Thoracic aorta (tissue), 2 donors: ENCODE measurements at regions not wholly inside any gene's neighbourhood (a gene's known extent, or its start where the extent isn't known, plus 50 kb on each side); places are given as distances from the start of the nearest gene placed in this dataset.

Source experiments
- ATAC-seq: fragments of 150-250 bp; one replicate; pipeline ENCODE4 v1.8.0; 2017; ENCODE audit warnings: low read depth; ENCODE audit not compliant: insufficient number of reproducible peaks, low FRiP score
- DNase-seq: peaks from one replicate; pipeline ENCODE4 v3.0.0-alpha.2; 2020; ENCODE audit warnings: low spot score
- H3K27ac ChIP-seq, 2 donors: fragments of 200-600 bp; sonication (generic); 1 replicate in 1 of 2; 2 replicates in 1 of 2; pipeline ENCODE4 v1.5.1; 2016; ENCODE audit warnings: mild to moderate bottlenecking in 2 of 2, moderate library complexity in 2 of 2
- H3K27me3 ChIP-seq: fragments of 200-600 bp; sonication (generic); replicated peaks from 2 replicates; pipeline ENCODE4 v1.6.0; 2016; ENCODE audit warnings: mild to moderate bottlenecking; ENCODE audit not compliant: insufficient read depth
- H3K36me3 ChIP-seq: fragments of 200-600 bp; sonication (generic); one replicate; pipeline ENCODE4 v1.5.1; 2016
- H3K4me1 ChIP-seq, 2 donors: fragments of 200-600 bp; sonication (generic); 1 replicate in 1 of 2; 2 replicates in 1 of 2; pipeline versions ENCODE4 v1.5.1 to v1.6.0; 2016; ENCODE audit warnings: low read depth in 2 of 2, mild to moderate bottlenecking in 1 of 2; ENCODE audit not compliant: control insufficient read depth in 1 of 2
- H3K4me3 ChIP-seq: fragments of 200-600 bp; sonication (generic); 2 replicates; pipeline ENCODE4 v1.5.1; 2016; ENCODE audit warnings: mild to moderate bottlenecking
- H3K9me3 ChIP-seq: fragments of 200-600 bp; sonication (generic); 2 replicates; pipeline ENCODE4 v1.5.1; 2016
- TF ChIP-seq, protein P1 (sequence below): fragments of 200-600 bp; sonication (generic); IDR thresholded peaks from one replicate; pipeline ENCODE4 v1.5.1; 2019; ENCODE audit warnings: antibody characterized with exemption

GRCh38 chrX:20347481-20347880, 80.8 kb upstream of the RPS6KA3 start:
- no peak overlapping the region for H3K4me3 ChIP-seq
- no peak overlapping the region for H3K27ac ChIP-seq
- TF ChIP-seq, protein P1, sequence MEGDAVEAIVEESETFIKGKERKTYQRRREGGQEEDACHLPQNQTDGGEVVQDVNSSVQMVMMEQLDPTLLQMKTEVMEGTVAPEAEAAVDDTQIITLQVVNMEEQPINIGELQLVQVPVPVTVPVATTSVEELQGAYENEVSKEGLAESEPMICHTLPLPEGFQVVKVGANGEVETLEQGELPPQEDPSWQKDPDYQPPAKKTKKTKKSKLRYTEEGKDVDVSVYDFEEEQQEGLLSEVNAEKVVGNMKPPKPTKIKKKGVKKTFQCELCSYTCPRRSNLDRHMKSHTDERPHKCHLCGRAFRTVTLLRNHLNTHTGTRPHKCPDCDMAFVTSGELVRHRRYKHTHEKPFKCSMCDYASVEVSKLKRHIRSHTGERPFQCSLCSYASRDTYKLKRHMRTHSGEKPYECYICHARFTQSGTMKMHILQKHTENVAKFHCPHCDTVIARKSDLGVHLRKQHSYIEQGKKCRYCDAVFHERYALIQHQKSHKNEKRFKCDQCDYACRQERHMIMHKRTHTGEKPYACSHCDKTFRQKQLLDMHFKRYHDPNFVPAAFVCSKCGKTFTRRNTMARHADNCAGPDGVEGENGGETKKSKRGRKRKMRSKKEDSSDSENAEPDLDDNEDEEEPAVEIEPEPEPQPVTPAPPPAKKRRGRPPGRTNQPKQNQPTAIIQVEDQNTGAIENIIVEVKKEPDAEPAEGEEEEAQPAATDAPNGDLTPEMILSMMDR = no peak
- no peaks in the 10 kb centered on the region for H3K4me1 ChIP-seq
- no peaks in the 10 kb centered on the region for H3K36me3 ChIP-seq
- no peak for DNase-seq
- H3K9me3 ChIP-seq = no peaks in the 10 kb centered on the region
- no peak for ATAC-seq
- H3K27me3 ChIP-seq = no peaks in the 10 kb centered on the region

DNA sequence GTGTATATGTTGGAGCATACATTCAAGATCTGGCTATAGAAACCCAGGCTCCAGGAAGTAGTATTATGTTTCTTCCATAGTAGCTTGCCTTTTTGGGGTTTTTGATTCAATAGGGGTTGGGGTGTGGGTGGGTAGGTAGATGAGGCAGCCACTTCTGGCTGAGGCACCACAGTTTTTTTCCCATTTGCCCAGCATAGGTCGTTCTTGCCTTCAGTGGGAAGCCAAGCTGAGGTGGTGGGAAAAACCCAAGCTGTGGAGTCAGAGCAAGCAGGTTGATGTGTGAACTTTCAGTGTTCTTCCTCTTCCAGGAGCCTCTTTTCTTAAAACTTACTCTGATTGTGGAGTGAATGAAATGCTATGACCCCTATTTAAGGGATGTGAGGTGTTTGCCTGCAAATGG, 67.0 kb upstream of the RPS6KA3 start:
- no peaks in the 10 kb centered on the region for H3K4me1 ChIP-seq
- no peak overlapping the region for H3K4me3 ChIP-seq
- no peak for DNase-seq
- ATAC-seq = no peak
- no peak overlapping the region for H3K27ac ChIP-seq
- H3K36me3 ChIP-seq = no peaks in the 10 kb centered on the region
- H3K27me3 ChIP-seq = no peaks in the 10 kb centered on the region
- TF ChIP-seq, protein P1 = no peak
- no peaks in the 10 kb centered on the region for H3K9me3 ChIP-seq

DNA sequence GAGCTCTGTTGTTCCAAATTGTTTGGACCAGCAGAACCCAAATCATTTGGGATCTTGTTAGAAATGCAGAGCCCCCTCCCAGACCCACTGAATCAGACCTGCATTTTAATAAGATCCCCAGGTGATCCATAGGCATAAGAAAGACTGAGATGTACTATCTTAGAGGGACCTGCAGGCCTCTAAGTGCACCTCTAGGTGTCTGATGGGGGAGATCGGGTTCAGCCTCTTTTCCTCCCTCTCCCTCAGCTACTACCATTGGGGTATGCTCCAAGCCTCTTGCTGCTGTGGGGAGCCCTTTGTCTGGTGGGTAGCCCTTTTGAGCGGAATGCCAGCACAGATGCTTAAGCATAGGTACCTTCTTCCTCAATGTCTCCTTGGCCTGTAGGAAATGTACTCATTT, 63.8 kb upstream of the RPS6KA3 start:
- H3K4me3 ChIP-seq = no peak overlapping the region
- ATAC-seq = no peak
- no peaks in the 10 kb centered on the region for H3K27me3 ChIP-seq
- H3K27ac ChIP-seq = no peak overlapping the region
- H3K4me1 ChIP-seq = no peaks in the 10 kb centered on the region
- TF ChIP-seq, protein P1 = no peak
- H3K36me3 ChIP-seq = no peaks in the 10 kb centered on the region
- H3K9me3 ChIP-seq = no peaks in the 10 kb centered on the region
- DNase-seq = no peak

DNA sequence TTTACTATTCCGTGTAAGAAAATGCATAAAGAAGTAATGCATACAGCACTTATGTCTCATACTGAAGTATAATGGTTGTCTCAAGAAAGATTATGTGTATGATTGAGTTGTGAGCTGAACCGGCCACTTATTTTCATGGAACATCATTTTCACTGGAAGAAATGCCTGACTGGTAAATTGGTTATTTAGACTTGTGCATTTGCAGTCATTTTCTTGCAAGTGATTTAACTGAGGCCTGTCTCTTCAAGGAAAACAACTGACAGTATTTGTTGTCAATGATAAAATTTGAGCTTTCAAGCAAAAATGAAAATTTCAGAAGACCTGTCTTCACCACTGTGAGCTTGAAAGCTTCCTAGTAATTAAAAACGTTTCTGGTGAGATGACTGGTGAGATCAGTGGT, 62.7 kb upstream of the RPS6KA3 start:
- H3K4me1 ChIP-seq = no peaks in the 10 kb centered on the region
- no peaks in the 10 kb centered on the region for H3K27me3 ChIP-seq
- DNase-seq (no peak), ATAC-seq (no peak)
- H3K4me3 ChIP-seq = no peak overlapping the region
- H3K9me3 ChIP-seq = no peaks in the 10 kb centered on the region
- no peak overlapping the region for H3K27ac ChIP-seq
- TF ChIP-seq, protein P1 = no peak
- H3K36me3 ChIP-seq = no peaks in the 10 kb centered on the region

- DNase-seq = no peak
- Histone ChIP-seq H3K36me3 (no peaks in the 10 kb centered on the region), H3K27me3 (no peaks in the 10 kb centered on the region), H3K4me3 (no peak overlapping the region), H3K27ac (no peak overlapping the region), H3K4me1 (no peaks in the 10 kb centered on the region), H3K9me3 (no peaks in the 10 kb centered on the region)
- no peak for ATAC-seq
- TF ChIP-seq, protein P1 = no peak
These were observed 59.2 kb upstream of the RPS6KA3 start for GRCh38 chrX:20325786-20326388.
